ENCODE measurements at regions not wholly inside any gene's neighbourhood (a gene's known extent, or its start where the extent isn't known, plus 50 kb on each side); places are given as distances from the start of the nearest gene placed in this dataset.
"Not testable (repeated sequence)": the region's sequence is repeated elsewhere in the genome, so short reads cannot be mapped to it uniquely, and the experiment has no call there.

DNA sequence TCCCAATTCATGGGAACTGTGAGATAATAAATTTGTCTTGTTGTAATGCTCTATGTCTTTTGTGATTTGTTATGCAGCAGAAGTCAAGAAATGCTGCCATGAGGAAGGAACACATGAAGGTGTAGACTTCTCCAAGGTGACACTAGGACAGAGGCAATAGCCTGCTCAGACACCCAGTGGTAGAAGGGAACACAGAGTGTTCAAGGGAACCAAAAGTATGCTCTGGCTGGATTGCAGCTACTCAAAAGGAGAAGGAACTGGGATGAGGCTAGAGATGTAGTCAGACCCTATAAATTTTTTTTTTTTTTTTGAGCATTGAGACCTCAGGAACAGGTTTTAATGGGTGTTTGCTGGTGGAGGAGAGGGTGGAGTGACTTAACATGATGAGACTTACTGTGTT, 232.5 kb downstream of the PARP8 start:
- TF ChIP-seq POLR2A (IDR thresholded peaks at IDR 0.05): no peak
- TF ChIP-seq EP300 (IDR thresholded peaks at IDR 0.05): no peak
- TF ChIP-seq CTCF (IDR thresholded peaks at IDR 0.05): no peak
- no peak for TF ChIP-seq POLR2AphosphoS5 (IDR thresholded peaks at IDR 0.05)
- H3K9me3 ChIP-seq: no peaks in the 10 kb centered on the region
- H3K4me1 ChIP-seq: no peaks in the 10 kb centered on the region
- no peaks in the 10 kb centered on the region for H3K36me3 ChIP-seq
- no peak overlapping the region for H3K4me3 ChIP-seq
- DNase-seq (no peak), ATAC-seq (ENCODE audit: low FRiP score in 2 of 2) (no peak)
- H3K27ac ChIP-seq: no peak overlapping the region
- no peaks in the 10 kb centered on the region for H3K27me3 ChIP-seq

- Histone ChIP-seq H3K9me3 (no peaks in the 10 kb centered on the region), H3K4me1 (no peaks in the 10 kb centered on the region), H3K27ac (no peak overlapping the region), H3K4me3 (no peak overlapping the region), H3K27me3 (no peaks in the 10 kb centered on the region), H3K36me3 (no peaks in the 10 kb centered on the region)
- WGBS, 2 donors: 85 to 90% methylated on average over 3 of the region's 3 CpGs
- no peak for DNase-seq
- no peak for TF ChIP-seq POLR2AphosphoS5 (IDR thresholded peaks at IDR 0.05)
- TF ChIP-seq CTCF (IDR thresholded peaks at IDR 0.05): no peak
- no peak for TF ChIP-seq POLR2A (IDR thresholded peaks at IDR 0.05)
- no peak for TF ChIP-seq EP300 (IDR thresholded peaks at IDR 0.05)
- ATAC-seq (ENCODE audit: low FRiP score in 2 of 2): no peak
These were observed 234.6 kb downstream of the PARP8 start for GRCh38 chr5:50900952-50901510.

DNA sequence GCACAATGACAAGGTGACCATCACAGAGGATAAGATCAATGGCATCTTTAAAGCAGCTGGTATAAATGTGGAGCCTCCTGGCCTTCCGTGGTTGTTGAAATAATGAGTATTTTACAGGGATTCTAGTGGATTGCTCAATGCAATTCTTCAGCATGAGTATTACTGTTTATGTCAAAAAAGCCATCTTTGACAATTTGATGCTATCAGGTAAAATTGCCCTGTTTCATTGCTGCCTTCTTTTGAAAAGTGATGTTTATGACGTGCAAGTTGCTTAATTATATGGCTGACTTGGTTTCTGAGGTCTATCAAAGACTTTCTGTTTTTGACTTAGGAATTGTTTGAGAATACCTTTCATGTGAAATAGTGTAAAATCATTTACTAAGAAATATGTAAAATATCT, 237.2 kb downstream of the PARP8 start:
- Histone ChIP-seq H3K27ac (no peak overlapping the region), H3K27me3 (no peaks in the 10 kb centered on the region), H3K36me3 (no peaks in the 10 kb centered on the region), H3K4me1 (no peaks in the 10 kb centered on the region), H3K4me3 (no peak overlapping the region), H3K9me3 (no peaks in the 10 kb centered on the region)
- DNase-seq (no peak), ATAC-seq (ENCODE audit: low FRiP score in 2 of 2) (no peak)
- WGBS, 2 donors: 89 to 94% methylated on average over 2 of the region's 2 CpGs
- no peak for TF ChIP-seq CTCF (IDR thresholded peaks at IDR 0.05)
- no peak for TF ChIP-seq POLR2A (IDR thresholded peaks at IDR 0.05)

DNA sequence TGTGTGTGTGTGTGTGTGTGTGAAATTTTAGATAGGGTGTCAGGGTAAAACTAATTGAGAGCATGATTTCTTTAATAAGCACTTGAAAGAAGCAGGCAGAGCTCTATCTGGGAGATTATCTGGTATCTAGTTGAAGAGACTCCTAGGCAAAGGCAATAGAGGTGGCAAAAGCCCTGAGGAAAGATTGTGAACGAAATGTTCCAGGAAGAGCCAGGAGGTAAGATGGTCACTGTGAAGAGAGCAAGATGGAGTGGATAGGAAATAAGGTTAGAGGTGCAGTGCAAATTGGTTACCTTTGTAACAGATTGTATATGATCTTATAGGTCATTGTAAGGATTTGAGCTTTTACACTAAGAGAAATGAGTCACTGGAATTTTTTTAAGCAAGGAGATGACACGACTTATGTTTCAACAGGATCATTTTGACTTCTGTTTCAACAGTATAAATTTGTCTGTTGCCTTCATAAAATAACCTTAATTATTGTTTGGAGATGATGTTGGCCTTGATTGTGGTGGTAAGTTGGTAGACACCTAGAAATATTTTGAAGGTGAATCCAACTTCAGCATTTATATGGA, 239.6 kb downstream of the PARP8 start:
- no peak overlapping the region for H3K27ac ChIP-seq
- H3K4me1 ChIP-seq: no peaks in the 10 kb centered on the region
- DNase-seq: no peak
- no peak overlapping the region for H3K4me3 ChIP-seq
- TF ChIP-seq POLR2A (IDR thresholded peaks at IDR 0.05): no peak
- no peak for TF ChIP-seq EP300 (IDR thresholded peaks at IDR 0.05)
- no peak for TF ChIP-seq CTCF (IDR thresholded peaks at IDR 0.05)
- no peak for TF ChIP-seq POLR2AphosphoS5 (IDR thresholded peaks at IDR 0.05)
- no peak for ATAC-seq (ENCODE audit: low FRiP score in 2 of 2)
- H3K9me3 ChIP-seq: no peaks in the 10 kb centered on the region
- WGBS, 2 donors: 77 to 83% methylated on average over 2 of the region's 2 CpGs
- H3K27me3 ChIP-seq: no peaks in the 10 kb centered on the region
- no peaks in the 10 kb centered on the region for H3K36me3 ChIP-seq

DNA sequence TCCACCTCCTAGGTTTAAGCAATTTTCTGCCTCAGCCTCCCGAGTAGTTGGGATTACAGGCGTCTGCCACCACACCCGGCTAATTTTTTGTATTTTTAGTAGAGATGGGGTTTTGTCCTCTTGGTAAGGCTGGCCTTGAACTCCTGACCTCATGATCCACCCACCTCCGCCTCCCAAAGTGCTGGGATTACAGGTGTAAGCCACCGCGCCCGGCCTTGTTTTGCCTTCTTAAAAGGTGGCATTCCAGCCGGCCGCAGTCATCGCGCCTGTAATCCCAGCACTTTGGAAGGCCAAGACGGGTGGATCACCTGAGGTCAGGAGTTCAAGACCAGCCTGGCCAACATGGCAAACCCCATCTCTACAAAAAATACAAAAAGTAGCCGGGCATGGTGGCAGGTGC, 253.7 kb downstream of the PARP8 start:
- ATAC-seq (ENCODE audit: low FRiP score in 2 of 2); H3K4me1 ChIP-seq; H3K4me3 ChIP-seq; H3K9me3 ChIP-seq; H3K36me3 ChIP-seq; H3K27ac ChIP-seq; H3K27me3 ChIP-seq: not testable (repeated sequence)
- peak in 1 of 2 donors; percentile 27 for DNase-seq
- WGBS, 2 donors: 92 to 98% methylated on average over 8 to 13 of the region's 13 CpGs

All from upper lobe of left lung (tissue), 6 donors.